GM23248 (cell line): ENCODE measurements at regions not wholly inside any gene's neighbourhood (a gene's known extent, or its start where the extent isn't known, plus 50 kb on each side); places are given as distances from the start of the nearest gene placed in this dataset.

Experiments used
- EZH2 ChIP-seq: fragments of 200-600 bp; sonication (generic); IDR thresholded peaks from 2 replicates; pipeline ENCODE4 v1.6.1; 2018; ENCODE audit warnings: antibody characterized with exemption, mild to moderate bottlenecking; ENCODE audit not compliant: insufficient read depth, poor library complexity, severe bottlenecking
- EZH2phosphoT487 ChIP-seq: fragments of 200-600 bp; sonication (generic); IDR thresholded peaks from 2 replicates; pipeline ENCODE4 v1.6.1; 2018; ENCODE audit warnings: antibody characterized with exemption, moderate library complexity, mild to moderate bottlenecking, low read depth; ENCODE audit not compliant: insufficient read depth

GRCh38 chr11:114790910-114791309, 112.6 kb downstream of the NXPE2 start:
- TF ChIP-seq EZH2 (no peak), EZH2phosphoT487 (no peak)
